ENCODE measurements at regions not wholly inside any gene's neighbourhood (a gene's known extent, or its start where the extent isn't known, plus 50 kb on each side); places are given as distances from the start of the nearest gene placed in this dataset.
"Not testable (repeated sequence)": the region's sequence is repeated elsewhere in the genome, so short reads cannot be mapped to it uniquely, and the experiment has no call there.

DNA sequence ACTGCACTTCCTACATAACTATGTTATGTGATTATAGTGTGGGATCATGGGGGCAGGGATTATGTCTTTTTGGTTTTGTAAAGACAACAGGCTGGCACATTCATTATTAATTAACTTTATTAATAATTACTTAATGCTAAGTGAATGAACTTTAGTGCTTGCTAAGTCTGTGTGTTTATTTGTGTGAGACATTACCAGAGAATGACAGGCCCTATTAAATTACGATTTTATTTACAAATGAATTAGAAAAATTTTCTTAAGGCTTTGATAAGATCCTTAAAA, 100.9 kb downstream of the CD83 start:
- no peak for DNase-seq

DNA sequence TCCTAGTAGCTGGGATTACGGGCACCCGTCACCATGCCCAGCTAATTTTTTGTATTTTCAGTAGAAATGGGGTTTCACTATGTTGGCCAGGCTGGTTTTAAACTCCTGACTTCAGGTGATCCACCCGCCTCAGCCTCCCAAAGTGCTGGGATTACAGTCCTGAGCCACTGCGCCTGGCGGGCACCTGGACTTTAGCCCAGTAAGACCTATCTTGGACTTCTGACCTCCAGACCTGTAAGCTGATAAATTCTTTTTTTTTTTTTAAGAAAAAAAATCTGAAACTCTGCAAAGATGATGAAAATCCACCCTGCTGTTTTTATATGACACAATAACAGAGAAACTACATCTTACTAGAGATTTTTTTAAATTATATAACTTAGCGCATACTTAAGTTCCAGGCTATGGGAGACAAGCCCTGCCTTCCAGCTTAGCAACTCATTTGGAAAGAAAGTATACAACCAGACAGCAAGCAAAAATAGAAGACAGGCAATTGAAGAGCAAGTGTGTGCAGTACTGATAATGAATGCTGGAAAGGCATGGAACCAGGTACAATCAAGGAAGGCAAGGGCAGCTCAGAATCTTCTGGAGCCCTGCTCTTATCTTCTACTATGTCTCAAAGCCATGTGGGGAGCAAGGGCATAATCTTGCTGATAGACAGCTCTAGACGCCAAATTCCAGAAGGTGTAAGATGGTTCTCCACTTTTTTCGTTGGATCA, 104.2 kb downstream of the CD83 start:
- DNase-seq: no peak

DNA sequence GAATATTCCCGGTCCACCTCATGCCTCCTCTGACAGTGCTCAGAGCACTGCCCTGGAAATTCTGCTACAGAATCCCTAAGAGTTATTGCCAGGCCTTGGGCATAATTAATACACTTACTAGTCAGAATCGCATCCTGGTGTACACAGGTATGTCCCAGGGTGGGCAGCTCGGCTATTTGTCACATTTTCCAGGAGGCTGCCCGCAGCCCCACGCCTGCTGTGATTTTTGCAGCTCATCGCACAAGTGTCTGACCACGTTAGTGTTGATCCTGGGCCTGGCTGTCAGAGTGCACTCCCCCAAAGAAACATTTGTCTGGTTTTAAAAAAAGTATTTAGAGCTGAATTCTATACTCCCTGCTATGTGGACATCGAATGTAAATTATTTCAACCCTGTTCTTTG, 105.4 kb downstream of the CD83 start:
- no peak for DNase-seq

DNA sequence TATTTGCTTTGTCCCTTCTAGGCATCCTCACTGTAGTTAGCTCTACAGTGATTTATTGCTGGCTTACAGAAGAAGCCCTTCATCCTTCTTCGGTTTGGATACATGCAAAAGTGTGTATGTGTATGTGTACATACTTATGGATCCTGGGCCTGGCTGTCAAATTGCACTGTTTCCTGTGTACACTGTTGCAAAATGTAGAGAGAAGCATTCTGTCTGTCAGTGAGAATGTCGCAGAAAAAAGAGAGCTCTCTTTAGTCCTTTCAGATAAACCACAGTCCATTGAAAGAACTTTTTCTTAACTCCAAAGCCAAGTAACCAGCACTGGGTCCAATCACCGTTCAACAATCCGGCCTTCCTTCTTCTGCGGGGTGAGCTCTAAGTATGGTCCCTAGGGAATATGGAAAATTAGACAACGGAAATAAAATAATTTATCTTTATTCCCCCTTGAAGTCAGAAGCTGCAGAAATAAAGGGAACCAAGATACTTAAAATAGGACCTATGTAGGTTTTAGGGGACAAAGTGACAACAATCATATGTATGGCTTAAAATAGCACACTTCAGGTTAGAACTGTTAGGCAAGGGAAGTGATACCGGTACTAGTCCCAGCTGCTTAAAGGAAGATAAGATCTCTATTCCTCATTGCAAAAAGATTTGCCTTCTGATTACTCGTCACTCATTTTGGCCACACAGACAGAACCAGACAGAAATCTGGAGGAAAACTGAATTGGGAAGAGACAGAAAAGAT, 107.0 kb downstream of the CD83 start:
- no peak for DNase-seq

GRCh38 chr6:14226051-14226660, 108.6 kb downstream of the CD83 start:
- DNase-seq: no peak

DNA sequence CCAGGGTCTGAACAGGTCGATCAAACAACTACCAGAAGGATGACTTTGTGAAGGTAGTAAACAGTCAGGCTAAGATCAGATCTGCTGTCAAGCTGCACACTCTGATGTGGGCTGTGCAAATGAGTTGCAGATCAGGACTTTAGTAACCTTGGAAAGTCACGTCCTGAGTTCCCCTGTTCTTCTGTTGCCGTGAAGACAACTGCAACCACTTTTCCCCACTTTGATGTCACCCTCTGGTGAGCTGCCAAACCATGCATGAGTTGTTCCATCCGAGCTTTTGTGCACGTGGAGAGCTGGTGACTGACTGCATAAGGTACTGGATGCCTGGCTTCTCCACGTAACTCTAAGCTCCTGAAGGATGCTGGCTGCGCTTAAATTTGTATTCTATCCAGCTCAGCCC, 111.0 kb downstream of the CD83 start:
- DNase-seq: peak; percentile 55

DNA sequence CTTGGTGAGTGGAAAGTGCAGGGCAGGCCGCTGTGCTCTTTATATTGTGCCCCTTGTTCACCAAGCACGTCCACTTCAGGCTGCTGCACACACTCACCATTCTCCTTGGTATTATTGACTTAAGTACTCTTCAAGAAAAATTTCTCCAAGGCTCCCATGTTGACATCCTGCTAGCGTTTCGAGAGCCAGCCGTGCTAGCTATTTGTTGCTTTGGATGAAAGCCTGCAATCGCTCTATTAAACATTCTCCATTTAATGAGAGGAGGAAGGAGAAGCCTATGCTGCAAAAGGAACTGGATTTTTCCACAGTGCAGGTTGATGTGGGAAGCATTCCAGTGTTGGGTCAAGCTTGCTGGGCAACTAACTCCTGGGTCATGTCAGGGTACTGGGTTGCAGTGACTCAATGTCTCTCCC, 113.5 kb downstream of the CD83 start:
- no peak for DNase-seq

- no peak for DNase-seq
Observed at GRCh38 chr6:14231501-14232280, 114.1 kb downstream of the CD83 start.

- DNase-seq: no peak
Observed at GRCh38 chr6:14232889-14233288, 115.3 kb downstream of the CD83 start.

DNA sequence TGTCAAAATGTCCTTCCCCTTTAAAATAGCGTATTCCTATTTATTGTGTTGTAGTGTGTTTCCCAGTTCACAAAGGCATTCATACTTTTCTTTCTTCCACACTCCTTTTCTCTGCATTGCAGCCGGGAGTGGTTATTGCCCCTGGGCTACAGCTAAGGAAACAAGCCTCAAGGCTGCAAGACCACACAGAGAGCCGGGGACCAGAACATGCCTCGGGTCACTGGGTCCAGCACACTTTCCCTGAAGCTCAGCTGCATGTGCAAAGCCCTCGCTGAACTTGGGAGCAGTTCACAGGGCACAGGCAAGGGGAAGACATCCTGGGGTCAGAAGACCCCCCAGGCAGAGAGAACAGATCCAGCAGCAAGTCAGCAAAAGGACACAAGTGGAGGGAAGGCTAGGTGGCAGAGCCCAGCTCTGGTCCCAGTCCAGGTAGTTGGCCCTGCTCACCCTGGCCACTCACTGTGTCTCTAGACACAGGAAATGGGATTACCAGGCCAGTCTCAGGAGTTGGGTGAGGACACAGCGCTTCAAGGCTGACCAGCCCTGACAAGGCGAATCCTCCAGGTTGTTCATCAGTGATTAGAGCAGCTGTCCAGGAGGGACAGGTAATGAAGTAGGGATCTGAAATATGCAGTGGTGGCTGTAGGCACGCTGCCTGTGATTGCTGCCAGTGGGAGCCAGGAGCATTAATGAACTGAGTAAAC, 118.2 kb downstream of the CD83 start:
- DNase-seq: no peak

GRCh38 chr6:14239097-14239496, 121.5 kb downstream of the CD83 start:
- DNase-seq: no peak

- no peak for DNase-seq
Observed at GRCh38 chr6:14240411-14241166, 123.0 kb downstream of the CD83 start.

GRCh38 chr6:14241255-14242070, 123.9 kb downstream of the CD83 start:
- no peak for DNase-seq

- not testable (repeated sequence) for DNase-seq
Observed at GRCh38 chr6:14242912-14243311, 125.3 kb downstream of the CD83 start.

- DNase-seq: no peak
Observed at GRCh38 chr6:14243597-14243996, 126.0 kb downstream of the CD83 start.

- no peak for DNase-seq
Observed at GRCh38 chr6:14246876-14247275, 129.3 kb downstream of the CD83 start.

GRCh38 chr6:14250573-14250972, 133.0 kb downstream of the CD83 start:
- no peak for DNase-seq

GRCh38 chr6:14252271-14252850, 134.8 kb downstream of the CD83 start:
- no peak for DNase-seq

- DNase-seq: no peak
Observed at GRCh38 chr6:14254505-14254904, 136.9 kb downstream of the CD83 start.

DNA sequence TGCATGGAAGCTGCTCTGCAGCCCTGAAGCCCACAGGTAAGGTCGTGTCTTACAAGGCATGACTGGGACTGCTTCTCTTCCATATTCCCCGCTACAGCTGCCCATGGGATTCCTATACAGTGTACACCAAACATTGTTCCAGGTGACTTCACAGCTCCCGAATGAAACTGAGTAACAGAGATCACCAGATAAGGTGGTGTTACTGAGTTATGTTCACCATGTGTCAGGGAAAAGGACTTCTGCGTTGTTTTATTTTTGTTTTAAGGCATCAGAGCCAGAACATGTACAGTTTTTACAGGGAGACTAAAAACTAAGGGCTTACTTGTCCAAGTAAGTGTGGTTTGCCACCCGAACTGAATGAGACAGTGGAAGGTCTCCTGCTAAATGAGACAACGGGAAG, 138.3 kb downstream of the CD83 start:
- no peak for DNase-seq

DNA sequence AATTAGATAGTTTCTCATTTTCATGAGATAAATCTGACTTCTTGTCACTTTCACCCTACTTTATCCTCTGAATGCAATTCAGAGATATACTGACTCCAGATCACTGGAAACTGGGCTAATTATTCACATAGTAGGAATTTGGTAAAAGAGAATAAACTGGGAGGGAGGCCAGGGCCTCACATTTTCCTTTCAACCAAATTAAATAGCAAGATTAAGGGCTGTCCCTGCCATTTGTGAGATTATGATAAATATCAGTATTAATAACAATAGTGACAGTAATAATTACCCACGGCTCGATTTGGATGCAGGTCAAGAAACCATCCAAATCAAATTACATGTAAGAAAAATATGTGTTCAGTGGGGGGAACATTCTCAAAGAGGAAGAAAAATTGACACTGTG, 140.5 kb downstream of the CD83 start:
- DNase-seq: no peak
